ENCODE measurements at regions not wholly inside any gene's neighbourhood (a gene's known extent, or its start where the extent isn't known, plus 50 kb on each side); places are given as distances from the start of the nearest gene placed in this dataset.
"Not testable (repeated sequence)": the region's sequence is repeated elsewhere in the genome, so short reads cannot be mapped to it uniquely, and the experiment has no call there.

- Histone ChIP-seq H3K4me3 (ENCODE audit: low read length) (no peak overlapping the region), H3K27me3 (ENCODE audit: control insufficient read depth, insufficient read depth, low read length) (no peaks in the 10 kb centered on the region), H3K4me2 (ENCODE audit: low read length) (no peak overlapping the region), H3K4me1 (ENCODE audit: control insufficient read depth, insufficient read depth, low read length) (peaks cover 12% of the 10 kb centered on the region), H3K36me3 (ENCODE audit: insufficient read depth, low read length) (no peaks in the 10 kb centered on the region), H3K9me3 (replicated peaks; ENCODE audit: low read length) (no peaks in the 10 kb centered on the region), H3K9ac (ENCODE audit: low read depth, low read length) (no peak overlapping the region)
Measured at GRCh38 chr15:95021816-95022215, 790.5 kb downstream of the MCTP2 start.

- Histone ChIP-seq H3K9ac (ENCODE audit: low read depth, low read length) (no peak overlapping the region), H3K27me3 (ENCODE audit: control insufficient read depth, insufficient read depth, low read length) (no peaks in the 10 kb centered on the region), H3K4me3 (ENCODE audit: low read length) (no peak overlapping the region), H3K4me1 (ENCODE audit: control insufficient read depth, insufficient read depth, low read length) (peaks cover 2% of the 10 kb centered on the region), H3K4me2 (ENCODE audit: low read length) (no peak overlapping the region), H3K36me3 (ENCODE audit: insufficient read depth, low read length) (no peaks in the 10 kb centered on the region), H3K9me3 (replicated peaks; ENCODE audit: low read length) (no peaks in the 10 kb centered on the region)
Measured at GRCh38 chr15:95024351-95024750, 793.0 kb downstream of the MCTP2 start.

- Histone ChIP-seq H3K4me3 (ENCODE audit: low read length) (no peak overlapping the region), H3K4me1 (ENCODE audit: control insufficient read depth, insufficient read depth, low read length) (no peaks in the 10 kb centered on the region), H3K27me3 (ENCODE audit: control insufficient read depth, insufficient read depth, low read length) (no peaks in the 10 kb centered on the region), H3K9ac (ENCODE audit: low read depth, low read length) (no peak overlapping the region), H3K9me3 (replicated peaks; ENCODE audit: low read length) (no peaks in the 10 kb centered on the region), H3K36me3 (ENCODE audit: insufficient read depth, low read length) (no peaks in the 10 kb centered on the region), H3K4me2 (ENCODE audit: low read length) (no peak overlapping the region)
Measured at GRCh38 chr15:95025924-95026728, 794.8 kb downstream of the MCTP2 start.

- H3K9me3 ChIP-seq (replicated peaks; ENCODE audit: low read length): no peaks in the 10 kb centered on the region
- no peak overlapping the region for H3K4me2 ChIP-seq (ENCODE audit: low read length)
- no peaks in the 10 kb centered on the region for H3K4me1 ChIP-seq (ENCODE audit: control insufficient read depth, insufficient read depth, low read length)
- no peak overlapping the region for H3K4me3 ChIP-seq (ENCODE audit: low read length)
- H3K27me3 ChIP-seq (ENCODE audit: control insufficient read depth, insufficient read depth, low read length): no peaks in the 10 kb centered on the region
- no peaks in the 10 kb centered on the region for H3K36me3 ChIP-seq (ENCODE audit: insufficient read depth, low read length)
- no peak overlapping the region for H3K9ac ChIP-seq (ENCODE audit: low read depth, low read length)
Measured at GRCh38 chr15:95027981-95028380, 796.6 kb downstream of the MCTP2 start.

GRCh38 chr15:95032156-95032555 lies 800.8 kb downstream of the MCTP2 start:
- H3K4me2 ChIP-seq (ENCODE audit: low read length): no peak overlapping the region
- H3K4me1 ChIP-seq (ENCODE audit: control insufficient read depth, insufficient read depth, low read length): no peaks in the 10 kb centered on the region
- no peak overlapping the region for H3K4me3 ChIP-seq (ENCODE audit: low read length)
- H3K9ac ChIP-seq (ENCODE audit: low read depth, low read length): no peak overlapping the region
- no peaks in the 10 kb centered on the region for H3K27me3 ChIP-seq (ENCODE audit: control insufficient read depth, insufficient read depth, low read length)
- no peaks in the 10 kb centered on the region for H3K36me3 ChIP-seq (ENCODE audit: insufficient read depth, low read length)
- H3K9me3 ChIP-seq (replicated peaks; ENCODE audit: low read length): no peaks in the 10 kb centered on the region

- Histone ChIP-seq H3K9me3 (replicated peaks; ENCODE audit: low read length) (no peaks in the 10 kb centered on the region), H3K36me3 (ENCODE audit: insufficient read depth, low read length) (no peaks in the 10 kb centered on the region), H3K4me3 (ENCODE audit: low read length) (no peak overlapping the region), H3K27me3 (ENCODE audit: control insufficient read depth, insufficient read depth, low read length) (no peaks in the 10 kb centered on the region), H3K4me2 (ENCODE audit: low read length) (no peak overlapping the region), H3K9ac (ENCODE audit: low read depth, low read length) (no peak overlapping the region), H3K4me1 (ENCODE audit: control insufficient read depth, insufficient read depth, low read length) (no peaks in the 10 kb centered on the region)
Measured at GRCh38 chr15:95035106-95035505, 803.7 kb downstream of the MCTP2 start.

GRCh38 chr15:95041297-95041696 lies 809.9 kb downstream of the MCTP2 start:
- Histone ChIP-seq H3K27me3 (ENCODE audit: control insufficient read depth, insufficient read depth, low read length) (no peaks in the 10 kb centered on the region), H3K4me2 (ENCODE audit: low read length) (no peak overlapping the region), H3K9me3 (replicated peaks; ENCODE audit: low read length) (no peaks in the 10 kb centered on the region), H3K4me1 (ENCODE audit: control insufficient read depth, insufficient read depth, low read length) (no peaks in the 10 kb centered on the region), H3K4me3 (ENCODE audit: low read length) (no peak overlapping the region), H3K9ac (ENCODE audit: low read depth, low read length) (no peak overlapping the region), H3K36me3 (ENCODE audit: insufficient read depth, low read length) (no peaks in the 10 kb centered on the region)

- not testable (repeated sequence) for H3K36me3 ChIP-seq (ENCODE audit: insufficient read depth, low read length); H3K27me3 ChIP-seq (ENCODE audit: control insufficient read depth, insufficient read depth, low read length); H3K4me3 ChIP-seq (ENCODE audit: low read length); H3K9ac ChIP-seq (ENCODE audit: low read depth, low read length); H3K9me3 ChIP-seq (replicated peaks; ENCODE audit: low read length); H3K4me1 ChIP-seq (ENCODE audit: control insufficient read depth, insufficient read depth, low read length); H3K4me2 ChIP-seq (ENCODE audit: low read length)
Measured at GRCh38 chr15:95043236-95043932, 812.0 kb downstream of the MCTP2 start.

GRCh38 chr15:95043933-95044313 lies 812.6 kb downstream of the MCTP2 start:
- Histone ChIP-seq H3K9me3 (replicated peaks; ENCODE audit: low read length) (no peaks in the 10 kb centered on the region), H3K4me1 (ENCODE audit: control insufficient read depth, insufficient read depth, low read length) (no peaks in the 10 kb centered on the region), H3K9ac (ENCODE audit: low read depth, low read length) (no peak overlapping the region), H3K4me3 (ENCODE audit: low read length) (no peak overlapping the region), H3K36me3 (ENCODE audit: insufficient read depth, low read length) (no peaks in the 10 kb centered on the region), H3K4me2 (ENCODE audit: low read length) (no peak overlapping the region), H3K27me3 (ENCODE audit: control insufficient read depth, insufficient read depth, low read length) (no peaks in the 10 kb centered on the region)

GRCh38 chr15:95044745-95045417 lies 813.5 kb downstream of the MCTP2 start:
- Histone ChIP-seq H3K9me3 (replicated peaks; ENCODE audit: low read length) (no peaks in the 10 kb centered on the region), H3K9ac (ENCODE audit: low read depth, low read length) (no peak overlapping the region), H3K4me3 (ENCODE audit: low read length) (no peak overlapping the region), H3K36me3 (ENCODE audit: insufficient read depth, low read length) (no peaks in the 10 kb centered on the region), H3K4me2 (ENCODE audit: low read length) (no peak overlapping the region), H3K4me1 (ENCODE audit: control insufficient read depth, insufficient read depth, low read length) (no peaks in the 10 kb centered on the region), H3K27me3 (ENCODE audit: control insufficient read depth, insufficient read depth, low read length) (no peaks in the 10 kb centered on the region)

GRCh38 chr15:95051861-95052260 lies 820.5 kb downstream of the MCTP2 start:
- Histone ChIP-seq H3K4me2 (ENCODE audit: low read length) (no peak overlapping the region), H3K27me3 (ENCODE audit: control insufficient read depth, insufficient read depth, low read length) (no peaks in the 10 kb centered on the region), H3K9me3 (replicated peaks; ENCODE audit: low read length) (no peaks in the 10 kb centered on the region), H3K9ac (ENCODE audit: low read depth, low read length) (no peak overlapping the region), H3K4me3 (ENCODE audit: low read length) (no peak overlapping the region), H3K4me1 (ENCODE audit: control insufficient read depth, insufficient read depth, low read length) (no peaks in the 10 kb centered on the region), H3K36me3 (ENCODE audit: insufficient read depth, low read length) (no peaks in the 10 kb centered on the region)
